Lung (tissue), 11 donors: ENCODE measurements at regions not wholly inside any gene's neighbourhood (a gene's known extent, or its start where the extent isn't known, plus 50 kb on each side); places are given as distances from the start of the nearest gene placed in this dataset.

Experiments used
- ATAC-seq: fragments of 200-7000 bp; cut with Tn5 transposase; one replicate; pipeline ENCODE4 v1.9.1; 2020; ENCODE audit warnings: moderate number of reproducible peaks; ENCODE audit not compliant: insufficient read depth, low FRiP score
- DNase-seq, 3 donors: peaks; one replicate each; pipeline ENCODE4 v3.0.0-alpha.2; 2013 to 2017
- H3K27ac ChIP-seq, 2 donors: one replicate each; pipeline ENCODE4 v1.5.1; 2013; ENCODE audit warnings: mild to moderate bottlenecking in 2 of 2, moderate library complexity in 2 of 2, control low read depth in 1 of 2, inconsistent platforms in 1 of 2, low read depth in 1 of 2, low read length in 1 of 2
- H3K27me3 ChIP-seq, 3 donors: one replicate each; pipeline ENCODE4 v1.5.1; 2013; ENCODE audit warnings: low read length in 2 of 3; ENCODE audit not compliant: control insufficient read depth in 3 of 3, insufficient read depth in 3 of 3
- H3K36me3 ChIP-seq, 4 donors: one replicate each; pipeline ENCODE4 v1.5.1; 2013; ENCODE audit warnings: low read length in 4 of 4, mild to moderate bottlenecking in 1 of 4, moderate library complexity in 1 of 4; ENCODE audit not compliant: control insufficient read depth in 4 of 4, insufficient read depth in 4 of 4
- H3K4me1 ChIP-seq, 5 donors: one replicate each; pipeline ENCODE4 v1.5.1; 2013; ENCODE audit warnings: low read length in 5 of 5, mild to moderate bottlenecking in 2 of 5, moderate library complexity in 1 of 5; ENCODE audit not compliant: control insufficient read depth in 5 of 5, insufficient read depth in 5 of 5
- H3K4me3 ChIP-seq: one replicate; pipeline ENCODE4 v1.5.1; 2013; ENCODE audit warnings: mild to moderate bottlenecking, control low read depth, moderate library complexity
- H3K9ac ChIP-seq, 2 donors: one replicate each; pipeline ENCODE4 v1.5.1; 2013; ENCODE audit warnings: low read length in 2 of 2, control low read depth in 1 of 2; ENCODE audit not compliant: insufficient read depth in 1 of 2
- H3K9me3 ChIP-seq, 4 donors: one replicate each; pipeline ENCODE4 v1.5.1; 2013; ENCODE audit warnings: low read length in 3 of 4, mild to moderate bottlenecking in 1 of 4, moderate library complexity in 1 of 4; ENCODE audit not compliant: control insufficient read depth in 4 of 4, insufficient read depth in 3 of 4
- WGBS, 2 donors: extraction: QIAGEN DNeasy Blood & Tissue Kit; methylation state at CpG; one replicate each; pipeline ENCODE4 v1.1.7; 2013; 5-methylcytosine and 5-hydroxymethylcytosine counted together
- TF ChIP-seq, protein P1 (sequence below): IDR thresholded peaks from 2 replicates; pipeline ENCODE4 v1.5.1; 2012; ENCODE audit warnings: mild to moderate bottlenecking; ENCODE audit errors: control extremely low read depth, extremely low read depth
- donor health status: control.
- donor health status: control.
- donor health status: Bipolar disorder and iron deficiency.
- donor health status: healthy.
- donor health status: DM: yes; HTN: yes; CAD: no.

DNA sequence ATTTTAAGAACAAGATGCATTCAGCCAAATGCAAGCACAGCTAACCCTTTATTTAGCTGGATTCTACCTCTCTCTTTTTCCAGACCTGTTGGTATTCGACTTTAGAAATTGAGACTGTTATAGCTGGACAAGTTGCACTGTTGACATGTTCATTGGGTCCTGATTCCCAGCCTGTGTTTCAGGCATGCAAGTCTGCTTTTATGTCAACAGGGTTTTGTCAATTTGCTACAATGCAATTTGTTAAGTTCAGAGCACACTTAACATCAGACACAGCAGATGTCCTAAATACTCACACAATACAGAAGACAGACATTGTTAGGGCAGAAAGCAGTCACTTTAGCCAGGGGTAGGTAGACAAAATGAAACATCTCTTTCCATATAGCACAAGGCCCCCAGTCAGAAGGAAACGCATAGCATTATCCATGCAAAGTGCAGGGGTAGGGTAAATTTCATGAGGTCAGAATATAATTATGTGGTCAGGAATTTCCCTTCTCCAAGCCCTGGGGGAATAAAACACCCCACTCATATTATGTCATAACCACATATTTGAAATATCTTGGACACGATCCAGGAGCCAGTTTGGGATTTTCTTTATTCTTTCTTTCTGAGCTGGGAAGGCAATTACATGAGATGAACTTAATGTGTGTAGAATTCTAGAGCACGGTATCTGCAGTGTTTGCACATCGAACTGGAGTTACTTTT, 504.1 kb downstream of the NTRK3 start:
- H3K9ac ChIP-seq, result no peak overlapping the region
- TF ChIP-seq, protein P1, sequence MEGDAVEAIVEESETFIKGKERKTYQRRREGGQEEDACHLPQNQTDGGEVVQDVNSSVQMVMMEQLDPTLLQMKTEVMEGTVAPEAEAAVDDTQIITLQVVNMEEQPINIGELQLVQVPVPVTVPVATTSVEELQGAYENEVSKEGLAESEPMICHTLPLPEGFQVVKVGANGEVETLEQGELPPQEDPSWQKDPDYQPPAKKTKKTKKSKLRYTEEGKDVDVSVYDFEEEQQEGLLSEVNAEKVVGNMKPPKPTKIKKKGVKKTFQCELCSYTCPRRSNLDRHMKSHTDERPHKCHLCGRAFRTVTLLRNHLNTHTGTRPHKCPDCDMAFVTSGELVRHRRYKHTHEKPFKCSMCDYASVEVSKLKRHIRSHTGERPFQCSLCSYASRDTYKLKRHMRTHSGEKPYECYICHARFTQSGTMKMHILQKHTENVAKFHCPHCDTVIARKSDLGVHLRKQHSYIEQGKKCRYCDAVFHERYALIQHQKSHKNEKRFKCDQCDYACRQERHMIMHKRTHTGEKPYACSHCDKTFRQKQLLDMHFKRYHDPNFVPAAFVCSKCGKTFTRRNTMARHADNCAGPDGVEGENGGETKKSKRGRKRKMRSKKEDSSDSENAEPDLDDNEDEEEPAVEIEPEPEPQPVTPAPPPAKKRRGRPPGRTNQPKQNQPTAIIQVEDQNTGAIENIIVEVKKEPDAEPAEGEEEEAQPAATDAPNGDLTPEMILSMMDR, result no peak
- peak; percentile 24 to 83 (median 76) for DNase-seq
- H3K27me3 ChIP-seq, result no peaks in the 10 kb centered on the region
- no peak overlapping the region for H3K27ac ChIP-seq
- H3K36me3 ChIP-seq, result no peaks in the 10 kb centered on the region
- ATAC-seq, result no peak
- 31 to 46% methylated on average over 5 of the region's 5 CpGs for WGBS, 2 donors
- H3K4me1 ChIP-seq, result peaks cover 4 to 11% (median 8%) of the 10 kb centered on the region in 5 donors
- no peaks in the 10 kb centered on the region for H3K9me3 ChIP-seq
- H3K4me3 ChIP-seq, result no peak overlapping the region

DNA sequence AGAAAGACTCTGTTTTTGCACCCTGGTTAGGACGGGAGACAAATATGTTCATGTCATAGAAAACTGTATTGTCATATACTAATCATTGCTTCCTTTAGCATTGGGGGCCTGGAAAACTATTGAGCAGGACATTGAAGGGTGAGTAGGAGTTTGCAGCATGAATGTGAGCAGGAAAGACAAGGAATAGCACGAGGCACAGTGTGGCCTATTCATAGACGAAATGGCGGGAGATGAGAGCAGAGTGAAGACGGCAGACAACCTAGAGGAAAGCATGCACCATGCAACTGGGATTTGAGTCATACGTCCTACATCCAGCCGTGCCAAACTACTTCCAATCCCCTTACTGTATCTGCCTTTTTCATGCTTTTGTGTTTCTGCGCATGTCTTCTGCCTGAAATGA, 508.1 kb downstream of the NTRK3 start:
- H3K4me1 ChIP-seq, result peaks cover under 1 to 11% (median 8%) of the 10 kb centered on the region in 5 donors
- TF ChIP-seq, protein P1, result no peak
- H3K27ac ChIP-seq, result no peak overlapping the region
- H3K9me3 ChIP-seq, result peaks cover 0 to 4% (median 0%) of the 10 kb centered on the region in 4 donors
- no peaks in the 10 kb centered on the region for H3K27me3 ChIP-seq
- no peak for ATAC-seq
- no peak overlapping the region for H3K4me3 ChIP-seq
- no peak for DNase-seq
- WGBS, 2 donors, result 93 to 97% methylated on average over 8 of the region's 8 CpGs
- no peak overlapping the region for H3K9ac ChIP-seq
- H3K36me3 ChIP-seq, result no peaks in the 10 kb centered on the region

DNA sequence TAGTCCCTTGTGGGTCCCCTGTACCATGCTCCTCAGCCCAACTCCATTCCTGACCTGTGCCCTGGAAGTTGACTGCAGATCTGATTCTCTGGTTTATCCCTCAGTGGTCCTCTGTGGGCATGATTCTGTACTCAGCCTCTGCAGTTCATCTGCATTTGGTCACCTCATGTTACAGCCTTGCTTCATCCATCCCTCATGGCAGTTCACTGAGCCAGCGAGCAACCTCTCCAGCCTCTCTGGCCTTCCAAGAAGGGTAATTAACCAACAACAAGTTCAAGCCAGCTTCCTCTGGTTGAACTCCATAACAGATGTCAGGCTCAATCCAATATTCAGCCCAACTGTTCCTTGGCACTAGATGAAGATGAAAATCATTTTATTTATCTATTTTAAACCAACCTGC, 509.5 kb downstream of the NTRK3 start:
- TF ChIP-seq, protein P1, result no peak
- peaks cover 0 to 2% (median 0%) of the 10 kb centered on the region in 5 donors for H3K4me1 ChIP-seq
- no peak for ATAC-seq
- no peak overlapping the region for H3K9ac ChIP-seq
- no peak overlapping the region for H3K4me3 ChIP-seq
- peaks cover 0 to 4% (median 0%) of the 10 kb centered on the region in 4 donors for H3K9me3 ChIP-seq
- H3K27me3 ChIP-seq, result no peaks in the 10 kb centered on the region
- no peak overlapping the region for H3K27ac ChIP-seq
- H3K36me3 ChIP-seq, result no peaks in the 10 kb centered on the region
- WGBS, 2 donors, result 90 to 95% methylated on average over 1 of the region's 1 CpG
- DNase-seq, result no peak

DNA sequence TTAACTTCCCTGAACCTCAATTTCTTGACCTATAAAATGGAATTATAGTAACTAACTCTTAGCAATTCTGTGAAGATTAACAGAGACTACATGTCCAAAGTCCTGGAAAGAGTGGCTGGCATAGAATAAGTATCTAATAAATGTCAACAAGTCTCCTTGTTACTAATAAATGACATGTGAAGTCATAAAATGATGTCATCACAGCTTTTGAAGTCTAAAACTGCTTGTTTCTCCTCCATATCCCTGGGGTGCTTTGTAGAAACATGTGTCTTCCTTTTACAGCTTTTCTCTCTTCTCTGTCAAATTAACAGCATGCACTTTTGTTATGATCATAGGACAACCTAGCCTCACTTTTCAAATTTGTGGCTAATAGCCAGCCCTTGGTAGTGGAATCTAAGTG, 510.2 kb downstream of the NTRK3 start:
- no peaks in the 10 kb centered on the region for H3K36me3 ChIP-seq
- no peaks in the 10 kb centered on the region for H3K27me3 ChIP-seq
- TF ChIP-seq, protein P1, result no peak
- peaks cover 0 to 4% (median 0%) of the 10 kb centered on the region in 4 donors for H3K9me3 ChIP-seq
- H3K27ac ChIP-seq, result no peak overlapping the region
- DNase-seq (no peak), ATAC-seq (no peak)
- H3K4me3 ChIP-seq, result no peak overlapping the region
- H3K4me1 ChIP-seq, result no peaks in the 10 kb centered on the region
- no peak overlapping the region for H3K9ac ChIP-seq
